ENCODE measurements at regions not wholly inside any gene's neighbourhood (a gene's known extent, or its start where the extent isn't known, plus 50 kb on each side); places are given as distances from the start of the nearest gene placed in this dataset.

DNA sequence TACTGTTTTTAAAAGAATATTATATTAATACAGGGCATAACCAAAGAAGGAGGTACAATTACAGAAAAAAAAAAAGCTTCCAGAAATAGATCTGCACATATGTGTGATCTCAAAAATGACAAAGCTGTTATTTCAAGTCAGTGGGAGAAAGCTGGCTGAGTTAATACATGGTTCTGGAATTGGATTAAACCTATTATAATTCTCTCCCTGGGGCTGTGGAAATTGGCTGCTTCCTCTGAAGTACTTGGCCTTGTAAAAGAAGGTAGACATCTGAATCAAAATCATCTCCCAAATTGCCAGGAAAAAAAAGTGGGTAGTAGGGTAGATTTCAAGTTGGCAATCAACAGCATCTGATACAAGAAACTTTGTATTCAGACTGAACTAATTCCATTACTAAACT lies 723.9 kb upstream of the ALCAM start:
- TF ChIP-seq FOXM1 (IDR thresholded peaks at IDR 0.05; ENCODE audit: borderline replicate concordance) (no peak), SP1 (IDR thresholded peaks at IDR 0.05) (no peak), SUZ12 (IDR thresholded peaks at IDR 0.05) (no peak), FOXA1 (IDR thresholded peaks at IDR 0.05) (no peak), CTBP1 (IDR thresholded peaks at IDR 0.05; ENCODE audit: borderline replicate concordance) (no peak), ARNT (IDR thresholded peaks at IDR 0.05) (no peak), ELF4 (IDR thresholded peaks at IDR 0.05) (no peak), FOXK2 (IDR thresholded peaks at IDR 0.05) (no peak), TARDBP (IDR thresholded peaks at IDR 0.05) (no peak)
- TF ChIP-seq, protein P1, sequence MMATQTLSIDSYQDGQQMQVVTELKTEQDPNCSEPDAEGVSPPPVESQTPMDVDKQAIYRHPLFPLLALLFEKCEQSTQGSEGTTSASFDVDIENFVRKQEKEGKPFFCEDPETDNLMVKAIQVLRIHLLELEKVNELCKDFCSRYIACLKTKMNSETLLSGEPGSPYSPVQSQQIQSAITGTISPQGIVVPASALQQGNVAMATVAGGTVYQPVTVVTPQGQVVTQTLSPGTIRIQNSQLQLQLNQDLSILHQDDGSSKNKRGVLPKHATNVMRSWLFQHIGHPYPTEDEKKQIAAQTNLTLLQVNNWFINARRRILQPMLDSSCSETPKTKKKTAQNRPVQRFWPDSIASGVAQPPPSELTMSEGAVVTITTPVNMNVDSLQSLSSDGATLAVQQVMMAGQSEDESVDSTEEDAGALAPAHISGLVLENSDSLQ (IDR thresholded peaks at IDR 0.05) = no peak

Data from HEK293T (cell line).